GM18873 (cell line): ENCODE measurements at regions not wholly inside any gene's neighbourhood (a gene's known extent, or its start where the extent isn't known, plus 50 kb on each side); places are given as distances from the start of the nearest gene placed in this dataset.

ENCODE experiments used
- ATAC-seq: cut with Tn5 transposase; IDR thresholded peaks from one replicate; pipeline ENCODE4 v1.9.1; 2021; ENCODE audit warnings: mild to moderate bottlenecking, moderate library complexity, moderate number of reproducible peaks; ENCODE audit not compliant: unreplicated experiment, low FRiP score

GRCh38 chr2:9139491-9140443, 66.8 kb upstream of the ASAP2 start:
- no peak for ATAC-seq

GRCh38 chr2:9137379-9138150, 69.0 kb upstream of the ASAP2 start:
- ATAC-seq, result no peak

- ATAC-seq, result no peak
Measured at GRCh38 chr2:9135822-9136558, 70.6 kb upstream of the ASAP2 start.

- ATAC-seq, result no peak
Measured at GRCh38 chr2:9127316-9127715, 79.3 kb upstream of the ASAP2 start.

- ATAC-seq, result no peak
Measured at GRCh38 chr2:9126540-9126939, 80.1 kb upstream of the ASAP2 start.

- no peak for ATAC-seq
Measured at GRCh38 chr2:9124231-9124741, 82.3 kb upstream of the ASAP2 start.

GRCh38 chr2:9123069-9123468, 83.5 kb upstream of the ASAP2 start:
- ATAC-seq, result no peak

- ATAC-seq, result no peak
Measured at GRCh38 chr2:9122367-9122766, 84.2 kb upstream of the ASAP2 start.

GRCh38 chr2:9118383-9118960, 88.1 kb upstream of the ASAP2 start:
- no peak for ATAC-seq

- ATAC-seq, result no peak
Measured at GRCh38 chr2:9115229-9115628, 91.4 kb upstream of the ASAP2 start.

- no peak for ATAC-seq
Measured at GRCh38 chr2:9114458-9114857, 92.2 kb upstream of the ASAP2 start.

GRCh38 chr2:9113916-9114315, 92.7 kb upstream of the ASAP2 start:
- no peak for ATAC-seq

- ATAC-seq, result no peak
Measured at GRCh38 chr2:9113262-9113661, 93.3 kb upstream of the ASAP2 start.

GRCh38 chr2:9112079-9112721, 94.4 kb upstream of the ASAP2 start:
- ATAC-seq, result no peak

- no peak for ATAC-seq
Measured at GRCh38 chr2:9110893-9111569, 95.6 kb upstream of the ASAP2 start.

- ATAC-seq, result no peak
Measured at GRCh38 chr2:9110346-9110884, 96.2 kb upstream of the ASAP2 start.

- ATAC-seq, result no peak
Measured at GRCh38 chr2:9109871-9110270, 96.7 kb upstream of the ASAP2 start.

- no peak for ATAC-seq
Measured at GRCh38 chr2:9108210-9108967, 98.2 kb upstream of the ASAP2 start.
